Activated CD8-positive, alpha-beta T cell treated with anti-CD3 and anti-CD28 coated beads for 36 hours (primary cell): ENCODE measurements at regions not wholly inside any gene's neighbourhood (a gene's known extent, or its start where the extent isn't known, plus 50 kb on each side); places are given as distances from the start of the nearest gene placed in this dataset.

Experiments used
- ATAC-seq: fragments of 200-7000 bp; cut with Tn5 transposase; one replicate; pipeline ENCODE4 v1.10.0; 2021; ENCODE audit warnings: mild to moderate bottlenecking, moderate library complexity
- CTCF ChIA-PET: fragments of 350-600 bp; sonication (Branson Sonifier 250); formaldehyde crosslinking; loops from one replicate; lab custom pipeline; 2021; ENCODE audit warnings: antibody characterized with exemption; lab: Charles Lee
- POLR2A ChIA-PET: fragments of 350-600 bp; sonication (Branson Sonifier 250); formaldehyde crosslinking; loops from one replicate; lab custom pipeline; 2021; ENCODE audit warnings: antibody characterized with exemption; lab: Charles Lee
- DNase-seq: peaks from one replicate; pipeline ENCODE4 v3.0.0-alpha.2; 2020
- H3K27ac Mint-ChIP-seq: one replicate; pipeline ENCODE4 v1.8.0; 2021; ENCODE audit warnings: mild to moderate bottlenecking, mixed read lengths
- H3K27me3 Mint-ChIP-seq: one replicate; pipeline ENCODE4 v1.8.0; 2021; ENCODE audit warnings: mixed read lengths
- H3K36me3 Mint-ChIP-seq: one replicate; pipeline ENCODE4 v1.8.0; 2021; ENCODE audit warnings: low read depth, mixed read lengths
- H3K4me1 Mint-ChIP-seq: one replicate; pipeline ENCODE4 v1.8.0; 2021; ENCODE audit warnings: low read depth, mixed read lengths
- H3K4me3 Mint-ChIP-seq: one replicate; pipeline ENCODE4 v1.8.0; 2021; ENCODE audit warnings: mild to moderate bottlenecking, moderate library complexity, mixed read lengths
- H3K9me3 Mint-ChIP-seq: one replicate; pipeline ENCODE4 v1.8.0; 2021; ENCODE audit warnings: mixed read lengths
- intact Hi-C: fragments of 100-400 bp; cut with micrococcal nuclease; formaldehyde crosslinking; loops from one replicate; pipeline ENCODE4 v1.10.0; 2022
- TF ChIP-seq, protein P1 (sequence below): fragments of 200-600 bp; IDR thresholded peaks from one replicate; pipeline ENCODE4 v1.8.0; 2022; ENCODE audit warnings: antibody characterized with exemption, mild to moderate bottlenecking

DNA sequence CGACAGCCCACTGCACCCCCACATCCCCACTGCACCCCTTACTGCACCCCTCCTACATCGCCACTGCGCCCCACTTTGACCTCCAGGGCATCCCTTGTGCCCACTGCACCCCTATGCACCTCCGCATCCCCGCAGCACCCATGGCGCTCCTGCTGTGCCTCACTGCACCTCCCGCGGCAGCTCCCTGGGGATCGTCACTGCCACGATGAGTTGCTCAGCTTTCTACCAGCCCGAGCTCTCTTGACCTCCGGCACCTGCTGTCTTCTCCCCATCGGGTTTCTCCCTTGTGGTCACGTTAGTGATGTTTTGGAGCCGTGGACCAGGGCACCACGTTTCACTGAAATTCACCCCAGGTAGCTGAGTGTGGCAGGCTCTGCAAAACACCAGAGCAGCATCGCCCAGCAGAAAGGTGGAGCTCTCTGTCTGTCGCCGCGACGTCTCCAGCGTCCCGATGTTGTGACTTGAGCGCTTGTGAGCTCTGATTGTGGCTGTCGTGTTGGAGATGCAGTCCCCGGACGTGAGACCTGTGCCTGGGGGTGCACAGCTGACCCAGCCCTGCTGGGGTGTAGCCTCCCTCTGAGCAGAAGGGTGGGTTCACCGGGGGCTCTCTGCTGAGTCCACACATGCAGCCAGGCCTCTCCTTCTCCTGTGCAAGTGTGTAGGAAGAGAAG lies 147.7 kb downstream of the DNAJB6 start:
- ChIA-PET POLR2A (interaction anchor here (1.4 kb wide), 1 partner anchor 10 kb away, joined by 5 read pairs; no protein-coding TSS in a partner anchor), CTCF (no interaction called here)
- Mint-ChIP-seq H3K4me1 (peaks cover 2% of the 10 kb centered on the region), H3K36me3 (no peaks in the 10 kb centered on the region), H3K27ac (no peak overlapping the region), H3K27me3 (peaks cover 2% of the 10 kb centered on the region), H3K4me3 (no peak overlapping the region), H3K9me3 (no peaks in the 10 kb centered on the region)
- intact Hi-C loops, result no loop called here
- TF ChIP-seq, protein P1, sequence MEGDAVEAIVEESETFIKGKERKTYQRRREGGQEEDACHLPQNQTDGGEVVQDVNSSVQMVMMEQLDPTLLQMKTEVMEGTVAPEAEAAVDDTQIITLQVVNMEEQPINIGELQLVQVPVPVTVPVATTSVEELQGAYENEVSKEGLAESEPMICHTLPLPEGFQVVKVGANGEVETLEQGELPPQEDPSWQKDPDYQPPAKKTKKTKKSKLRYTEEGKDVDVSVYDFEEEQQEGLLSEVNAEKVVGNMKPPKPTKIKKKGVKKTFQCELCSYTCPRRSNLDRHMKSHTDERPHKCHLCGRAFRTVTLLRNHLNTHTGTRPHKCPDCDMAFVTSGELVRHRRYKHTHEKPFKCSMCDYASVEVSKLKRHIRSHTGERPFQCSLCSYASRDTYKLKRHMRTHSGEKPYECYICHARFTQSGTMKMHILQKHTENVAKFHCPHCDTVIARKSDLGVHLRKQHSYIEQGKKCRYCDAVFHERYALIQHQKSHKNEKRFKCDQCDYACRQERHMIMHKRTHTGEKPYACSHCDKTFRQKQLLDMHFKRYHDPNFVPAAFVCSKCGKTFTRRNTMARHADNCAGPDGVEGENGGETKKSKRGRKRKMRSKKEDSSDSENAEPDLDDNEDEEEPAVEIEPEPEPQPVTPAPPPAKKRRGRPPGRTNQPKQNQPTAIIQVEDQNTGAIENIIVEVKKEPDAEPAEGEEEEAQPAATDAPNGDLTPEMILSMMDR, result no peak
- DNase-seq (no peak), ATAC-seq (no peak)

DNA sequence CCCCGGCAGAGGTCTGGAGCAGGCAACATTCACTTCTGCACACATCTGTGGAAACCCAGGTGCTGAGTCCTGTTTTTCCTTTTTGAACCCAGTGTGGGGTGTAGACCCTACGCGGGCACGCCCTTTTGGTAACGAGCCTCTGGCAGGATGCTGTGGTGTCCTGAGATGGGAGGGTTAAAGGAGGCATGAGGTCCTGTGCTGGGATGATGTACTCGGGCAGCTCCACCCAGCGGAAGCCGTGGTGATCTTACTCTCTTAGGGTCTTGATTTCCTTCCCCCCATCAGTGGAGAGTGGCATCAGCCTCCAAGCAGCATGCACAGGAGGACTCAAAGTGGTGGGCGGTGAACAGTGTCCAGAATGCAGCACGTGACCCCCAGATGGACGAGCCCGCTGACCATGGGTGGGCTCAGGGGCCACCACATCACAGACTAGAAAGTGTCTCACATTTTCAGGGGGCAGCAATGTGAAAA lies 148.6 kb downstream of the DNAJB6 start:
- no peak overlapping the region for H3K4me3 Mint-ChIP-seq

DNA sequence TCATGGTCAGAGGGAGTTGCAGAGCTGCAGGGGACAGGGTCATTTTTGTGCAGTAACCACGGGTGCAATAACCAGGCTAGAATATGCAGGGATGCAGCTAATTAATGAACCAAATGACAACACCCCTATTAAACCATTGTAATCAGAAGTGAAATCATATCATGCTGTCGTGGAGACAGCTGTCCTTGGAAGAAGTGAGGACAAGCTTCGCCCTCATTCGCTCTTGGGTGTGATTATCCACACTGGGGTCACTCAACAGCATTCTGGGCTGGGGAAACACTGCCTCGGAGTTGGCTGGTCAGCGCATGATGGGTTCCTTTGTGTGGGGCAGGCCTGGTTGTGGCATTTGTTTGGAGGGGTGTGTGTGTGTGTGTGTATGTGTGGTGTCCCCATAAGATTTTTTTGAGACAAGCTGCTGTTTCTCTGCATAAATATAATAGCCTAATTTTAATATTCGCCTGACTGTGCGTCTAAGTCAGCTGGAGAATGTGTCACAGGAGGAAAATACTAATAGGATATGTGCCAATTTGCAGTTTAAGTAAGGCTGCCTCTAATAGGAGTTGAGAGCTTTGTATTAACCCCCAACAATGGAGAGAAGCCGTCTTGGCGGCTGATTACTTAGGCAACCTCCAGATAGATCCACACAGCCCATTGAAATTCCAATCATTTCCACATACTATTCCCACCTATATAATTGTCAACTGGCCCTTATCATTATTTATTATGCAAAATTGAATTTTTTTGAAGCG lies 149.4 kb downstream of the DNAJB6 start:
- peaks cover 5% of the 10 kb centered on the region for H3K9me3 Mint-ChIP-seq
- no peaks in the 10 kb centered on the region for H3K36me3 Mint-ChIP-seq
- ChIA-PET POLR2A (no interaction called here), CTCF (no interaction called here)
- TF ChIP-seq, protein P1, result no peak
- ATAC-seq, result no peak
- DNase-seq, result no peak
- intact Hi-C loops, result no loop called here
- H3K27me3 Mint-ChIP-seq, result peaks cover 2% of the 10 kb centered on the region
- no peak overlapping the region for H3K27ac Mint-ChIP-seq
- H3K4me1 Mint-ChIP-seq, result peaks cover 15% of the 10 kb centered on the region
- no peak overlapping the region for H3K4me3 Mint-ChIP-seq

More for the DNA sequence above, 148.6 kb downstream of the DNAJB6 start:
- Mint-ChIP-seq H3K27me3 (peaks cover 2% of the 10 kb centered on the region), H3K4me1 (peaks cover 7% of the 10 kb centered on the region), H3K27ac (no peak overlapping the region), H3K36me3 (no peaks in the 10 kb centered on the region), H3K9me3 (peaks cover under 1% of the 10 kb centered on the region)
- CTCF ChIA-PET, result no interaction called here
- TF ChIP-seq, protein P1, result no peak
- intact Hi-C loops, result no loop called here
- POLR2A ChIA-PET, result no interaction called here
- DNase-seq (no peak), ATAC-seq (no peak)

DNA sequence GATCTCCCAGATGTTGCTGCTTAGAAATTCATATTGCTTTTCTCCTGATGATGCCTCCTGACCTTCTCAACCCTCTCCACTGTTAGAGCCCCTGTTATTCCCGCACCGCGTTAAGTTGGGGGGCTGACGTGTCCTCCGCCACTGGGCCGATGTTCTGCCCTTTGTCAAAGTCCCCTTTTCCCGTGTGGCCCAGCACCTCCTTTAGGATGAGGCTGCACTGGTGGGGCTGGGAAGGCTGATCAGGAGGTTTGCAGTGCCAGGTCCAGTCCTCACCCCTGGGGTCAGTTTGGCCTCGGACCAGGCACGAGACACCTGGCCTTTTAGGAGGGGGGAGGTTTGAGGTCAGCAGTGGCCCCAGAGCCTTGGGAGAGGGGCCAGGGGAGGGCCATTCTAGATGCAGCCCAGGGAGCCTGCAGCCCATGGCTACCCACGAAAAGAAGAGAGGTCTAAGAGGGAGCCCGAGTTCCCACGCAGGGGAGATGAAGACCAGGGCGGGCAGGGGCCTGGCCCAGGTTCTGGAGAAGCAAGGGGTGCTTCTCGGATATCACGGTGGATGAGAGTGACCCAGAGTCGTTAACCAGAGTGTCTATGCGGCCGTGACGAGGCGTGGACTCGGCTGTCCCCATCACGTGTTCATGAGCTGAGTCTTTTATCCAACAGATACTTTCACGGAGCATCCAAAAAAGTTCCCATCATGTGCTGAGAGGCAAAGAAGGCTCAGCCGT lies 150.4 kb downstream of the DNAJB6 start:
- H3K36me3 Mint-ChIP-seq, result no peaks in the 10 kb centered on the region
- no peak for DNase-seq
- intact Hi-C loops, result no loop called here
- TF ChIP-seq, protein P1, result no peak
- no peak for ATAC-seq
- H3K27me3 Mint-ChIP-seq, result peaks cover 3% of the 10 kb centered on the region
- peaks cover 15% of the 10 kb centered on the region for H3K4me1 Mint-ChIP-seq
- CTCF ChIA-PET, result no interaction called here
- POLR2A ChIA-PET, result no interaction called here
- no peak overlapping the region for H3K4me3 Mint-ChIP-seq
- no peak overlapping the region for H3K27ac Mint-ChIP-seq
- peaks cover 7% of the 10 kb centered on the region for H3K9me3 Mint-ChIP-seq
